ENCODE measurements at regions not wholly inside any gene's neighbourhood (a gene's known extent, or its start where the extent isn't known, plus 50 kb on each side); places are given as distances from the start of the nearest gene placed in this dataset.
"Not testable (repeated sequence)": the region's sequence is repeated elsewhere in the genome, so short reads cannot be mapped to it uniquely, and the experiment has no call there.

GRCh38 chr1:172845371-172845770, 186.5 kb downstream of the FASLG start:
- TF ChIP-seq CTCF (IDR thresholded peaks at IDR 0.05; ENCODE audit: control extremely low read depth, extremely low read depth, low read depth, missing control alignments): no peak
- POLR2A ChIA-PET: no interaction called here
- peak; percentile 30 for DNase-seq (ENCODE audit: extremely low spot score)
- CTCF ChIA-PET: interaction anchor here (1.1 to 1.7 kb wide), 3 partner anchors 9 to 100 kb away, joined by 3 to 9 read pairs (median 3); no protein-coding TSS in a partner anchor

GRCh38 chr1:172845865-172846264, 187.0 kb downstream of the FASLG start:
- TF ChIP-seq CTCF (IDR thresholded peaks at IDR 0.05; ENCODE audit: control extremely low read depth, extremely low read depth, low read depth, missing control alignments): no peak
- ChIA-PET CTCF (interaction anchor here (1.1 to 1.7 kb wide), 3 partner anchors 9 to 101 kb away, joined by 3 to 9 read pairs (median 3); no protein-coding TSS in a partner anchor), POLR2A (no interaction called here)
- DNase-seq (ENCODE audit: extremely low spot score): no peak

- POLR2A ChIA-PET; DNase-seq (ENCODE audit: extremely low spot score); CTCF ChIA-PET: not testable (repeated sequence)
Observed at GRCh38 chr1:172847814-172848213, 188.9 kb downstream of the FASLG start.

- TF ChIP-seq CTCF (IDR thresholded peaks at IDR 0.05; ENCODE audit: control extremely low read depth, extremely low read depth, low read depth, missing control alignments): no peak
- POLR2A ChIA-PET: no interaction called here
- no peak for DNase-seq (ENCODE audit: extremely low spot score)
- CTCF ChIA-PET: interaction anchor here (1.4 kb wide), 1 partner anchor 33 kb away, joined by 3 read pairs; no protein-coding TSS in a partner anchor
Observed at GRCh38 chr1:172849653-172850052, 190.8 kb downstream of the FASLG start.

- ChIA-PET POLR2A (no interaction called here), CTCF (interaction anchor here (1.4 kb wide), 2 partner anchors 12 to 32 kb away, joined by 3 read pairs; no protein-coding TSS in a partner anchor)
- no peak for DNase-seq (ENCODE audit: extremely low spot score)
- no peak for TF ChIP-seq CTCF (IDR thresholded peaks at IDR 0.05; ENCODE audit: control extremely low read depth, extremely low read depth, low read depth, missing control alignments)
Observed at GRCh38 chr1:172851077-172851476, 192.2 kb downstream of the FASLG start.

- ChIA-PET POLR2A (no interaction called here), CTCF (interaction anchor here (1.4 kb wide), 1 partner anchor 12 kb away, joined by 3 read pairs; no protein-coding TSS in a partner anchor)
- DNase-seq (ENCODE audit: extremely low spot score): no peak
- TF ChIP-seq CTCF (IDR thresholded peaks at IDR 0.05; ENCODE audit: control extremely low read depth, extremely low read depth, low read depth, missing control alignments): no peak
Observed at GRCh38 chr1:172851856-172852255, 193.0 kb downstream of the FASLG start.

- POLR2A ChIA-PET; CTCF ChIA-PET; DNase-seq (ENCODE audit: extremely low spot score): not testable (repeated sequence)
Observed at GRCh38 chr1:172855983-172856382, 194.8 kb downstream of the TNFSF18 start.

GRCh38 chr1:172863031-172863430, 187.7 kb downstream of the TNFSF18 start:
- no peak for TF ChIP-seq CTCF (IDR thresholded peaks at IDR 0.05; ENCODE audit: control extremely low read depth, extremely low read depth, low read depth, missing control alignments)
- ChIA-PET POLR2A (no interaction called here), CTCF (no interaction called here)
- DNase-seq (ENCODE audit: extremely low spot score): no peak

Measured in GM10248 (cell line).